Left forelimb (tissue), 1 donor: ENCODE measurements at regions not wholly inside any gene's neighbourhood (a gene's known extent, or its start where the extent isn't known, plus 50 kb on each side); places are given as distances from the start of the nearest gene placed in this dataset.

ENCODE experiments used
- DNase-seq: peaks from one replicate; pipeline ENCODE4 v3.0.0-alpha.2; 2018; ENCODE audit warnings: low spot score

- DNase-seq, result no peak
Measured at GRCh38 chr13:107035778-107036177, 467.8 kb upstream of the ARGLU1 start.

DNA sequence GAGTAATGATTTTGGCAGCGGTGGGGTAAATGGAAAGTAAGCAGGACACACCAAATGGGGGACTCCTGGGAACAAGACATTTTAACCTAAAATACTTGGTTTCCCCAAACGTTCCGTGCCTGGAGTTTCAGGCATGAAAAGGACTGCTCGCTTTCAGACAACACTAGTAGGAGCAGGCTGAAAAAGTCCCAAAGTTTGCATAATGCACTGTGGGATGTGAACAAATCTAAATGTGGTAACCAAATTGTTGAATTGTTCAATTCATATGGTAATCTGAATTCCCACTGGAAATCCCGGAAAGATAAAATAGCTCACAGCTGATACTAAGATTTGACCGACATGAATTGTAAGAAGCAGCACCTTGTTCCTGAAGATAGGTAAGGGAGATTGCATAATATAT lies 467.2 kb upstream of the ARGLU1 start:
- no peak for DNase-seq

- DNase-seq, result no peak
Measured at GRCh38 chr13:107034236-107034872, 466.4 kb upstream of the ARGLU1 start.

GRCh38 chr13:107031716-107032115 lies 463.8 kb upstream of the ARGLU1 start:
- DNase-seq, result no peak

- DNase-seq, result no peak
Measured at GRCh38 chr13:107028751-107029150, 460.8 kb upstream of the ARGLU1 start.

GRCh38 chr13:107025991-107026390 lies 458.1 kb upstream of the ARGLU1 start:
- no peak for DNase-seq

GRCh38 chr13:107023335-107023734 lies 455.4 kb upstream of the ARGLU1 start:
- no peak for DNase-seq

DNA sequence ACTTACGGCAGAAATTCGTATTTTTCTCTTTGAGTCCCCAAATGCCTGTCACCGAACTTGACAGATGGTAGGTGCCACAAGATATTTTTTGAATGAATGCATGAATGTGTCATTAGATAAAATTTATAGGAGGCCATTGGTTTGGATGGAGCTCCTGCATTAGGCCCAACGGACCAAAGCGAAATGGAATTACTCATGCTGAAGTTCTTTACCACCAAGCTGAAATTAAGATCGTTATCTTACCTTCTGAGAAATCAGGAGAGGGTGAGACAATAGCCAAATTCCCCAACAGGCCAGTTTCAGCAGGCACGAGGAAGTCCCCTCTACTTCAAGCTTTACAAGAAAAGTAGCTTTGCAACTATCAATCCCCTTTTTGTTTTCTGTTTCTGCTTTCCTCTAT lies 452.5 kb upstream of the ARGLU1 start:
- no peak for DNase-seq

GRCh38 chr13:107018285-107018684 lies 450.3 kb upstream of the ARGLU1 start:
- DNase-seq, result no peak

- no peak for DNase-seq
Measured at GRCh38 chr13:107006661-107007060, 438.7 kb upstream of the ARGLU1 start.

DNA sequence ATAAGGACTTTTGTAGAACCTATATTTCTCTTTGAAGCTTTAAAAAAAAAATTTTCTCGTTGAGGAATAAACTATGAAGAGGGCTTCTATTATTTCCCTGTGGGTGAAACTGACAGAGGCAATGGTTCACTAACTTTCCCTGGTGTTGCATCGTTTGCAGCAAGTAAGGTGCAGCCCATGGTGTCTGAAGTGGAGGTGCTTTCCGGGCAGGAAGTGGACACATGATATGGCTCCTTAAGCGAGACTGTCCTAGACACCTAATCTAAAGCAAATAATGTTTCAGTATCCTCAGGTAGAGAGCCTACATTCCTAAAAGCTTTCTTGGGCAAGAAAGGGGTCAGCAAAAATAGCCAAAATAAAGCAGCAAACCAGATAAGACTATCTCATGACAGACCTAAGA lies 437.6 kb upstream of the ARGLU1 start:
- no peak for DNase-seq

- DNase-seq, result no peak
Measured at GRCh38 chr13:107003911-107004310, 436.0 kb upstream of the ARGLU1 start.

DNA sequence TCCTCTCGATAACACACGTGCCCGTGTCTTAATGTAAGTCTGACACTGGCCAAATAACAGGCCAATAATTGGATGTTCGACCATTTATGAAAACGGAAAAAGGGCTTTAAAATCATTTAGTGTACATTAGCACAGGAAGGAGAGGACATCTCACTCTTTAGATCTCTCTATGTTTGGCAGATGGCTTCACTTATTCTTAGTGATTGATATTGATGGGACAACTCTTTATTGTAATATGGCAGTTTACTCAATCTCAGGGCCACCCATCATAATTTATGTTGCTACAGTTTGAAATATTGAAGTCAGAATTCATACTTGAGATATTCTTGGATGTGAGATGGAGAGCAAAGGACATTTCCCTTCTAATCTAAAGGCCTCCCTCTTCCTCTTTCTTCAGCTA lies 430.7 kb upstream of the ARGLU1 start:
- no peak for DNase-seq

- no peak for DNase-seq
Measured at GRCh38 chr13:106997696-106998095, 429.8 kb upstream of the ARGLU1 start.

GRCh38 chr13:106996867-106997618 lies 429.1 kb upstream of the ARGLU1 start:
- no peak for DNase-seq

- no peak for DNase-seq
Measured at GRCh38 chr13:106990594-106990993, 422.7 kb upstream of the ARGLU1 start.

DNA sequence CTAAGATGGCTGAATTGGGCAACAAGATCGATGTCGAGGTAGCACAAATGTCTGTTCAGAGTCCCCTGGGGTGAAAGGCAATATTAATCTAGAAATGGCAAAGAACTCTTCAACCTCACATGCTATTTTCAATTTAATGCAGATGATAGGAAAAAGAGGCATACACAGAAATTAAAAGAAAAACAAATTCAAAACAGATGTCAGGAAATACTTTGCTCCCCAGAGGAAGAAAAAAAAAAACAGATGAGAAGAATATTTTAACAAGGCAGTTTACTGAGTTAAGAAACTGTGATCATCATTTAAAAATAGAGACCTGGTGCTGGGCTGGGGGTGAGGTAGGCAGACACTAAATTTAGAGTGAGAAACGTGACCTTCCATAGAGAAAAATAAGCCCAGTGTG lies 421.9 kb upstream of the ARGLU1 start:
- no peak for DNase-seq

- peak; percentile 70 for DNase-seq
Measured at GRCh38 chr13:106987427-106987785, 419.5 kb upstream of the ARGLU1 start.

DNA sequence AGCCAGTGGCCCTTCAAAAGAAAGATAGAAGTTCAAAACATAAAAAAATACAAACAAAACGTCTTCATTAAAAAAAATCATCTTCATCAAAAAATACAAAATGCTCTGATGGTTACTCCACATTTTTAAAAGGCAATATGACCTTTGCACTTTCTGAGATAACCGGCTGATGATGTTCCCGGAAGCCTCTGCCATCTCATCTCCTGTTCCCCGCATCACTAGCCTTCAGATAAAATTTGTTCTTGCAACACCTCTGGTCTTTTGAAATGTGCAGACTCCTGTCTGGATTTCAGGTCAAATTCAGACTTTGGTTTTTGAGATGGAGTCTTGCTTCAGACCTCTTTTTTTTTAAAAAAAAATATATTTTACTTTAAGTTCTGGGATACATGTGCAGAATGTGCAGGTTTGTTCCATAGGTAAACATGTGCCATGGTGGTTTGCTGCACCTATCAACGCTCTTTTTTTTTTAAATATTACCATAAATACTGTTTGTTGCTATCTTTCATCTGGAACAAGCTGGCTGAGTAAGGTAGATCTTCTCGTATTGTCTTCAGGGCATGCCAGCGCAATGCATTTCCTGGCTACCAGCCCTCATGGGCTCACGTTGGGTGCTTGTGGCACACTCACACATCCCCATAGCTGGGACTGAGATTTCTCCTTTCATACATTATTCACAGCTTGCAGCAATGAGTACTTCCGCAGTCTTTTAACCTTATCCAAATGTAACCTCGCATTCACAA lies 418.9 kb upstream of the ARGLU1 start:
- no peak for DNase-seq

- DNase-seq, result no peak
Measured at GRCh38 chr13:106986033-106986484, 418.1 kb upstream of the ARGLU1 start.

DNA sequence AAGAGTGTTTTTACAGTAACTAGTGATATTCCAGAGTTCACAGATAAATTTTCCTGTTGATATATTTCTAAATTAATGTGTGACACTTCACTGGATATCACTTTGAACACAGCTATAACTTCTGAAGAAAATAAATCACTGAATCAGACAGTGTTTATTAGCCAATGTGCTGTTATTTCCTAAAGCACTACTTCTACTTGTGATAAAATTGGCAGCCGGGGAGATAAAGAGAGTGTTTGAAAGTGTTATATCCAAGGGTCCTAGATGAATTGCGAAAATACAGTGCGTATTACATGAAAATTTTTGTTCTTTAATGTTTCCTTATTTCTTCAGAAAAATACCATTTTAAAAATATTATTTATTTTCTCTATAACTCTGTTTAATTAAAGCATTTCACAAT lies 417.5 kb upstream of the ARGLU1 start:
- no peak for DNase-seq

- no peak for DNase-seq
Measured at GRCh38 chr13:106981051-106981450, 413.1 kb upstream of the ARGLU1 start.

GRCh38 chr13:106967391-106967790 lies 399.5 kb upstream of the ARGLU1 start:
- DNase-seq, result no peak
